ENCODE measurements at regions not wholly inside any gene's neighbourhood (a gene's known extent, or its start where the extent isn't known, plus 50 kb on each side); places are given as distances from the start of the nearest gene placed in this dataset.

DNA sequence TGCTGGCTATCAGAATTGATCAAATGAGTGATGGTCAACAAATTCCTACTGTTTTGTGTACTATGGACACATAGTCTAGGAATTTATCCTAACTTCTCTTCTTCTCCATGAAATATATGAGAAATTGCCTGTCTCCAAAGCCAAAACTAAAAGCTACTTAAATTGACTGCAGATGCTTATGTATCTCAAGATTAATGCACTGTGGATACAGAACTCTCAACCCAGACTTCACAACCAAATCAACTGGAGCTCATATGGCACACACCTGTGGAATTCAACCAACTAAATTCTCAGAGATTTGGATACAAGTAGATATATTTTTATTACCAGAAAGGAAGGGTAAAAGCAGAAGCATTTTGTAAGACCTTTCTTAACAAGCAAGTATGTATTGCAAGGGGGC lies 566.1 kb downstream of the LTN1 start:
- TF ChIP-seq, protein P1, sequence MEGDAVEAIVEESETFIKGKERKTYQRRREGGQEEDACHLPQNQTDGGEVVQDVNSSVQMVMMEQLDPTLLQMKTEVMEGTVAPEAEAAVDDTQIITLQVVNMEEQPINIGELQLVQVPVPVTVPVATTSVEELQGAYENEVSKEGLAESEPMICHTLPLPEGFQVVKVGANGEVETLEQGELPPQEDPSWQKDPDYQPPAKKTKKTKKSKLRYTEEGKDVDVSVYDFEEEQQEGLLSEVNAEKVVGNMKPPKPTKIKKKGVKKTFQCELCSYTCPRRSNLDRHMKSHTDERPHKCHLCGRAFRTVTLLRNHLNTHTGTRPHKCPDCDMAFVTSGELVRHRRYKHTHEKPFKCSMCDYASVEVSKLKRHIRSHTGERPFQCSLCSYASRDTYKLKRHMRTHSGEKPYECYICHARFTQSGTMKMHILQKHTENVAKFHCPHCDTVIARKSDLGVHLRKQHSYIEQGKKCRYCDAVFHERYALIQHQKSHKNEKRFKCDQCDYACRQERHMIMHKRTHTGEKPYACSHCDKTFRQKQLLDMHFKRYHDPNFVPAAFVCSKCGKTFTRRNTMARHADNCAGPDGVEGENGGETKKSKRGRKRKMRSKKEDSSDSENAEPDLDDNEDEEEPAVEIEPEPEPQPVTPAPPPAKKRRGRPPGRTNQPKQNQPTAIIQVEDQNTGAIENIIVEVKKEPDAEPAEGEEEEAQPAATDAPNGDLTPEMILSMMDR (IDR thresholded peaks at IDR 0.05) = no peak
- TF ChIP-seq POLR2A (IDR thresholded peaks at IDR 0.05) = no peak
- no peak for TF ChIP-seq POLR2AphosphoS5 (IDR thresholded peaks at IDR 0.05)
- TF ChIP-seq EP300 (IDR thresholded peaks at IDR 0.05; ENCODE audit: low read depth) = no peak

Data from transverse colon (tissue), 4 donors.